K562 (cell line): ENCODE measurements at regions not wholly inside any gene's neighbourhood (a gene's known extent, or its start where the extent isn't known, plus 50 kb on each side); places are given as distances from the start of the nearest gene placed in this dataset.

Experiments used
- ELF2 ChIP-seq: fragments of 250-450 bp; sonication (Bioruptor Pico); IDR thresholded peaks from 2 replicates; pipeline ENCODE4 v1.5.0; 2021; ENCODE audit warnings: mild to moderate bottlenecking
- HDAC2 ChIP-seq: fragments of 450-650 bp; IDR thresholded peaks from 2 replicates; pipeline ENCODE4 v1.6.1; 2016; ENCODE audit warnings: mild to moderate bottlenecking
- HINFP ChIP-seq: fragments of 450-650 bp; conservative IDR thresholded peaks from 2 replicates; pipeline ENCODE4 v1.6.1; 2016; ENCODE audit warnings: missing genetic modification characterization, low read depth, mild to moderate bottlenecking, control low read depth, missing compliant biosample characterization
- NCOA2 ChIP-seq, 2 experiments: fragments of 450-650 bp; IDR thresholded peaks; 2 replicates each; pipeline ENCODE4 v1.6.1; 2018; ENCODE audit warnings: mild to moderate bottlenecking in 2 of 2, moderate library complexity in 1 of 2; ENCODE audit not compliant: partially characterized antibody in 2 of 2
- TGIF2 ChIP-seq: sonication (generic); formaldehyde crosslinking; IDR thresholded peaks from 2 replicates; pipeline ENCODE4 v1.8.1; 2022; ENCODE audit warnings: mild to moderate bottlenecking, missing genetic modification reagents, moderate library complexity
- ZEB2 ChIP-seq: fragments of 450-650 bp; IDR thresholded peaks from 2 replicates; pipeline ENCODE4 v1.6.1; 2016
- TF ChIP-seq, protein P1 (sequence below), 3 experiments: IDR thresholded peaks in 2 of 3; conservative IDR thresholded peaks in 1 of 3; 2 replicates each; pipeline ENCODE4 v1.5.1; 2011 to 2012; ENCODE audit warnings: low read length in 3 of 3, mild to moderate bottlenecking in 3 of 3, control low read depth in 2 of 3, improper control_type of control experiment in 1 of 3, inconsistent platforms in 1 of 3, low read depth in 1 of 3, mixed read lengths in 1 of 3, moderate library complexity in 1 of 3; ENCODE audit not compliant: insufficient read depth in 2 of 3
- TF ChIP-seq, protein P2 (sequence below), 2 experiments: fragments of 450-650 bp in 1 of 2; sonication (generic) in 1 of 2; formaldehyde crosslinking; conservative IDR thresholded peaks; 2 replicates each; pipeline versions ENCODE4 v1.4.0 to v1.8.1; 2020 to 2022; ENCODE audit warnings: mild to moderate bottlenecking in 1 of 2, missing genetic modification reagents in 1 of 2

GRCh38 chr9:129520082-129520481 lies 100.8 kb downstream of the C9orf50 start:
- no peak for TF ChIP-seq ELF2 (CRISPR knock-in tag)
- TF ChIP-seq HDAC2: no peak
- TF ChIP-seq, protein P1, sequence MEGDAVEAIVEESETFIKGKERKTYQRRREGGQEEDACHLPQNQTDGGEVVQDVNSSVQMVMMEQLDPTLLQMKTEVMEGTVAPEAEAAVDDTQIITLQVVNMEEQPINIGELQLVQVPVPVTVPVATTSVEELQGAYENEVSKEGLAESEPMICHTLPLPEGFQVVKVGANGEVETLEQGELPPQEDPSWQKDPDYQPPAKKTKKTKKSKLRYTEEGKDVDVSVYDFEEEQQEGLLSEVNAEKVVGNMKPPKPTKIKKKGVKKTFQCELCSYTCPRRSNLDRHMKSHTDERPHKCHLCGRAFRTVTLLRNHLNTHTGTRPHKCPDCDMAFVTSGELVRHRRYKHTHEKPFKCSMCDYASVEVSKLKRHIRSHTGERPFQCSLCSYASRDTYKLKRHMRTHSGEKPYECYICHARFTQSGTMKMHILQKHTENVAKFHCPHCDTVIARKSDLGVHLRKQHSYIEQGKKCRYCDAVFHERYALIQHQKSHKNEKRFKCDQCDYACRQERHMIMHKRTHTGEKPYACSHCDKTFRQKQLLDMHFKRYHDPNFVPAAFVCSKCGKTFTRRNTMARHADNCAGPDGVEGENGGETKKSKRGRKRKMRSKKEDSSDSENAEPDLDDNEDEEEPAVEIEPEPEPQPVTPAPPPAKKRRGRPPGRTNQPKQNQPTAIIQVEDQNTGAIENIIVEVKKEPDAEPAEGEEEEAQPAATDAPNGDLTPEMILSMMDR (IDR thresholded peaks at IDR 0.05 in 2 of 3, conservative IDR thresholded peaks at IDR 0.05 in 1 of 3; ENCODE audit: insufficient read depth in 2 of 3, low read depth in 1 of 3, low read length in 3 of 3): no peak
- TF ChIP-seq NCOA2 (IDR thresholded peaks at IDR 0.05; ENCODE audit: partially characterized antibody in 2 of 2): no peak
- no peak for TF ChIP-seq ZEB2
- TF ChIP-seq, protein P2, sequence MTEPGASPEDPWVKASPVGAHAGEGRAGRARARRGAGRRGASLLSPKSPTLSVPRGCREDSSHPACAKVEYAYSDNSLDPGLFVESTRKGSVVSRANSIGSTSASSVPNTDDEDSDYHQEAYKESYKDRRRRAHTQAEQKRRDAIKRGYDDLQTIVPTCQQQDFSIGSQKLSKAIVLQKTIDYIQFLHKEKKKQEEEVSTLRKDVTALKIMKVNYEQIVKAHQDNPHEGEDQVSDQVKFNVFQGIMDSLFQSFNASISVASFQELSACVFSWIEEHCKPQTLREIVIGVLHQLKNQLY (CRISPR knock-in tag; conservative IDR thresholded peaks at IDR 0.05): no peak
- TF ChIP-seq HINFP (tag): no peak
- no peak for TF ChIP-seq TGIF2
